Erythroblast (primary cell): ENCODE measurements at regions not wholly inside any gene's neighbourhood (a gene's known extent, or its start where the extent isn't known, plus 50 kb on each side); places are given as distances from the start of the nearest gene placed in this dataset.

Experiments used
- GATA1 ChIP-seq: IDR thresholded peaks from 2 replicates; pipeline ENCODE4 v1.6.1; 2011; ENCODE audit warnings: low read depth, mild to moderate bottlenecking, control low read depth, low read length, moderate library complexity
- POLR2A ChIP-seq: IDR thresholded peaks from 2 replicates; pipeline ENCODE4 v1.6.1; 2011; ENCODE audit warnings: mild to moderate bottlenecking, low read length

DNA sequence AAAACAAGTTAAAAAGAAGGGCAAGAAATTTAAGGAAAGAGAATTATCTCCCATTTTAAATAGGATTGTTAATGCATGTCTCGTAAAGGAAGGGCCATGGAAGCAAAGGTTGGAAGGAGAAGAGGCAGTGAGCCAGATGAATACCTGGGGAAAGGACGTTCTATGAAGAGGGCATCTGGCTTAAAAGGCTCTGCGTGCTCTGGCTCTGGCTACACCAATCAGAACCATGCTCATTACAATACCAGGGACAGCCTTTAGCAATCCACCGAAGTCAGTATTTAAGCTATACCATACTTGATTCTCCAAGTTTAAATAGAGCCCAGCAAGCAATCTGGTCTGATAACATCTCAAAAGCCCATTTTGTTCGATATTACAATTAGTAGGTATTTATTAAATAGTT lies 58.5 kb upstream of the C1orf87 start:
- TF ChIP-seq POLR2A (no peak), GATA1 (no peak)
